H7 (cell line): ENCODE measurements at regions not wholly inside any gene's neighbourhood (a gene's known extent, or its start where the extent isn't known, plus 50 kb on each side); places are given as distances from the start of the nearest gene placed in this dataset.

Experiments used
- DNase-seq: peaks from one replicate; pipeline ENCODE4 v3.0.0; 2012
- H3K27me3 ChIP-seq: 2 replicates; pipeline ENCODE4 v1.6.0; 2011; ENCODE audit warnings: mild to moderate bottlenecking, low read length; ENCODE audit not compliant: control insufficient read depth, insufficient read depth
- H3K36me3 ChIP-seq: replicated peaks from 2 replicates; pipeline ENCODE4 v1.5.1; 2011; ENCODE audit warnings: low read length; ENCODE audit not compliant: control insufficient read depth, insufficient read depth
- H3K4me3 ChIP-seq: 2 replicates; pipeline ENCODE4 v1.5.1; 2011; ENCODE audit warnings: low read depth, mild to moderate bottlenecking, control low read depth, low read length, moderate library complexity; ENCODE audit not compliant: insufficient read depth

- H3K27me3 ChIP-seq: no peaks in the 10 kb centered on the region
- no peak overlapping the region for H3K4me3 ChIP-seq
- no peak for DNase-seq
- no peaks in the 10 kb centered on the region for H3K36me3 ChIP-seq
Measured at GRCh38 chr4:185904381-185904780, 92.4 kb upstream of the SORBS2 start.

- Histone ChIP-seq H3K4me3 (no peak overlapping the region), H3K27me3 (no peaks in the 10 kb centered on the region), H3K36me3 (no peaks in the 10 kb centered on the region)
- DNase-seq: no peak
Measured at GRCh38 chr4:185909972-185910371, 98.0 kb upstream of the SORBS2 start.

- no peak for DNase-seq
- Histone ChIP-seq H3K27me3 (no peaks in the 10 kb centered on the region), H3K36me3 (no peaks in the 10 kb centered on the region), H3K4me3 (no peak overlapping the region)
Measured at GRCh38 chr4:185911556-185912064, 99.6 kb upstream of the SORBS2 start.

- DNase-seq: no peak
Measured at GRCh38 chr4:185912779-185913178, 100.8 kb upstream of the SORBS2 start.

GRCh38 chr4:185914583-185915199 lies 102.7 kb upstream of the SORBS2 start:
- Histone ChIP-seq H3K4me3 (no peak overlapping the region), H3K36me3 (no peaks in the 10 kb centered on the region)
- DNase-seq: no peak

More at GRCh38 chr4:185912779-185913178, 100.8 kb upstream of the SORBS2 start:
- H3K4me3 ChIP-seq: no peak overlapping the region
- H3K27me3 ChIP-seq: no peaks in the 10 kb centered on the region
- H3K36me3 ChIP-seq: no peaks in the 10 kb centered on the region

GRCh38 chr4:185915271-185915670 lies 103.3 kb upstream of the SORBS2 start:
- no peak overlapping the region for H3K4me3 ChIP-seq
- no peaks in the 10 kb centered on the region for H3K36me3 ChIP-seq
- H3K27me3 ChIP-seq: no peaks in the 10 kb centered on the region
- DNase-seq: no peak

More at GRCh38 chr4:185914583-185915199, 102.7 kb upstream of the SORBS2 start:
- no peaks in the 10 kb centered on the region for H3K27me3 ChIP-seq

GRCh38 chr4:185915817-185916216 lies 103.8 kb upstream of the SORBS2 start:
- no peak overlapping the region for H3K4me3 ChIP-seq
- DNase-seq: no peak
- H3K27me3 ChIP-seq: no peaks in the 10 kb centered on the region
- no peaks in the 10 kb centered on the region for H3K36me3 ChIP-seq

GRCh38 chr4:185916231-185916630 lies 104.2 kb upstream of the SORBS2 start:
- DNase-seq: no peak
- Histone ChIP-seq H3K4me3 (no peak overlapping the region), H3K27me3 (no peaks in the 10 kb centered on the region), H3K36me3 (no peaks in the 10 kb centered on the region)

- no peaks in the 10 kb centered on the region for H3K27me3 ChIP-seq
- no peak for DNase-seq
- no peak overlapping the region for H3K4me3 ChIP-seq
- no peaks in the 10 kb centered on the region for H3K36me3 ChIP-seq
Measured at GRCh38 chr4:185916683-185917082, 104.7 kb upstream of the SORBS2 start.

- Histone ChIP-seq H3K36me3 (no peaks in the 10 kb centered on the region), H3K4me3 (no peak overlapping the region), H3K27me3 (no peaks in the 10 kb centered on the region)
- no peak for DNase-seq
Measured at GRCh38 chr4:185919107-185919506, 107.1 kb upstream of the SORBS2 start.

GRCh38 chr4:185920171-185920570 lies 108.2 kb upstream of the SORBS2 start:
- no peak overlapping the region for H3K4me3 ChIP-seq
- H3K27me3 ChIP-seq: no peaks in the 10 kb centered on the region
- DNase-seq: no peak
- H3K36me3 ChIP-seq: no peaks in the 10 kb centered on the region

GRCh38 chr4:185920691-185921260 lies 108.8 kb upstream of the SORBS2 start:
- DNase-seq: no peak
- Histone ChIP-seq H3K27me3 (no peaks in the 10 kb centered on the region), H3K36me3 (no peaks in the 10 kb centered on the region), H3K4me3 (no peak overlapping the region)

GRCh38 chr4:185921583-185922555 lies 109.9 kb upstream of the SORBS2 start:
- H3K36me3 ChIP-seq: no peaks in the 10 kb centered on the region
- no peak for DNase-seq
- no peaks in the 10 kb centered on the region for H3K27me3 ChIP-seq
- no peak overlapping the region for H3K4me3 ChIP-seq

GRCh38 chr4:185924458-185925044 lies 112.6 kb upstream of the SORBS2 start:
- no peak for DNase-seq
- no peak overlapping the region for H3K4me3 ChIP-seq
- H3K27me3 ChIP-seq: no peaks in the 10 kb centered on the region
- no peaks in the 10 kb centered on the region for H3K36me3 ChIP-seq
